GM23338 (cell line): ENCODE measurements at regions not wholly inside any gene's neighbourhood (a gene's known extent, or its start where the extent isn't known, plus 50 kb on each side); places are given as distances from the start of the nearest gene placed in this dataset.

Experiments used
- ATAC-seq: fragments of 200-7000 bp; cut with Tn5 transposase; 3 replicates; pipeline ENCODE4 v1.9.1; 2020
- DNase-seq: peaks from one replicate; pipeline ENCODE4 v3.0.0-alpha.2; 2015; ENCODE audit warnings: low spot score
- H2AFZ ChIP-seq: fragments of 200-600 bp; sonication (generic); 2 replicates; pipeline ENCODE4 v1.8.0; 2016; ENCODE audit warnings: antibody characterized with exemption, mild to moderate bottlenecking, moderate library complexity
- H3F3A ChIP-seq: fragments of 200-600 bp; sonication (generic); replicated peaks from 2 replicates; pipeline ENCODE4 v1.8.0; 2017; ENCODE audit warnings: antibody characterized with exemption, mixed run types, low read depth
- H3K27ac ChIP-seq: fragments of 200-600 bp; sonication (generic); 2 replicates; pipeline ENCODE4 v1.6.1; 2016; ENCODE audit warnings: low read depth
- H3K27me3 ChIP-seq: fragments of 200-600 bp; sonication (generic); 2 replicates; pipeline ENCODE4 v1.8.0; 2016; ENCODE audit warnings: mild to moderate bottlenecking, mixed run types, moderate library complexity; ENCODE audit not compliant: insufficient read depth
- H3K36me3 ChIP-seq: fragments of 200-600 bp; sonication (generic); 2 replicates; pipeline ENCODE4 v1.8.0; 2016; ENCODE audit warnings: mild to moderate bottlenecking; ENCODE audit not compliant: insufficient read depth
- H3K4me1 ChIP-seq: fragments of 200-600 bp; sonication (generic); 2 replicates; pipeline ENCODE4 v1.8.0; 2016; ENCODE audit warnings: mild to moderate bottlenecking, moderate library complexity; ENCODE audit not compliant: insufficient read depth
- H3K4me2 ChIP-seq: fragments of 200-600 bp; sonication (generic); 2 replicates; pipeline ENCODE4 v1.7.1; 2017; ENCODE audit warnings: mixed run types
- H3K4me3 ChIP-seq: fragments of 200-600 bp; sonication (generic); 2 replicates; pipeline ENCODE4 v1.6.1; 2016; ENCODE audit warnings: mixed run types
- H3K79me2 ChIP-seq: fragments of 200-600 bp; sonication (generic); replicated peaks from 2 replicates; pipeline ENCODE4 v1.8.0; 2017; ENCODE audit warnings: mild to moderate bottlenecking; ENCODE audit not compliant: insufficient read depth
- H3K9me2 ChIP-seq: fragments of 200-600 bp; sonication (generic); 2 replicates; pipeline ENCODE4 v1.8.0; 2017; ENCODE audit not compliant: insufficient read depth
- H4K20me1 ChIP-seq: fragments of 200-600 bp; sonication (generic); replicated peaks from 2 replicates; pipeline ENCODE4 v1.8.0; 2017; ENCODE audit warnings: mild to moderate bottlenecking; ENCODE audit not compliant: insufficient read depth
- H3K27ac Mint-ChIP-seq: 2 replicates; pipeline ENCODE4 v1.8.0; 2020; ENCODE audit warnings: inconsistent platforms, mild to moderate bottlenecking, moderate library complexity, mixed read lengths
- H3K27me3 Mint-ChIP-seq: 3 replicates; pipeline ENCODE4 v1.8.0; 2022; ENCODE audit warnings: low read depth, mild to moderate bottlenecking, moderate library complexity, mixed read lengths, inconsistent platforms; ENCODE audit not compliant: insufficient read depth, poor library complexity
- H3K36me3 Mint-ChIP-seq: 3 replicates; pipeline ENCODE4 v1.8.0; 2021; ENCODE audit warnings: low read depth, mild to moderate bottlenecking, inconsistent platforms, moderate library complexity, mixed read lengths
- H3K4me1 Mint-ChIP-seq: 3 replicates; pipeline ENCODE4 v1.8.0; 2020; ENCODE audit warnings: mild to moderate bottlenecking, inconsistent platforms, mixed read lengths
- H3K4me3 Mint-ChIP-seq: 3 replicates; pipeline ENCODE4 v1.8.0; 2021; ENCODE audit warnings: moderate library complexity, mild to moderate bottlenecking, inconsistent platforms, mixed read lengths
- H3K9me3 Mint-ChIP-seq: 3 replicates; pipeline ENCODE4 v1.8.0; 2020; ENCODE audit warnings: moderate library complexity, mild to moderate bottlenecking, inconsistent platforms, mixed read lengths
- CREB1 ChIP-seq: fragments of 250-450 bp; sonication (Bioruptor Pico); IDR thresholded peaks from 2 replicates; pipeline ENCODE4 v1.5.0; 2020; ENCODE audit warnings: low read depth, mild to moderate bottlenecking, moderate library complexity
- CTCF ChIP-seq, 2 experiments: fragments of 200-600 bp in 1 of 2; sonication (generic) in 1 of 2; conservative IDR thresholded peaks; 2 replicates each; pipeline versions ENCODE4 v1.5.1 to v1.6.1; 2016 to 2017; ENCODE audit warnings: antibody characterized with exemption in 2 of 2, low read depth in 2 of 2, mild to moderate bottlenecking in 2 of 2, moderate library complexity in 1 of 2
- ETS1 ChIP-seq: IDR thresholded peaks from 2 replicates; pipeline ENCODE4 v1.6.1; 2016; ENCODE audit warnings: antibody characterized with exemption
- EZH2 ChIP-seq: fragments of 200-600 bp; sonication (generic); IDR thresholded peaks from one replicate; pipeline ENCODE4 v1.8.0; 2017; ENCODE audit warnings: antibody characterized with exemption, mild to moderate bottlenecking, low read depth; ENCODE audit not compliant: unreplicated experiment
- EZH2phosphoT487 ChIP-seq: fragments of 200-600 bp; sonication (generic); IDR thresholded peaks from one replicate; pipeline ENCODE4 v1.8.1; 2018; ENCODE audit warnings: antibody characterized with exemption; ENCODE audit not compliant: unreplicated experiment
- JUNB ChIP-seq: IDR thresholded peaks from one replicate; pipeline ENCODE4 v1.6.1; 2016; ENCODE audit warnings: antibody characterized with exemption; ENCODE audit not compliant: unreplicated experiment
- NANOG ChIP-seq: IDR thresholded peaks from 2 replicates; pipeline ENCODE4 v1.6.1; 2016; ENCODE audit warnings: antibody characterized with exemption, borderline replicate concordance
- POLR2AphosphoS5 ChIP-seq: IDR thresholded peaks from 2 replicates; pipeline ENCODE4 v1.6.1; 2016; ENCODE audit warnings: antibody characterized with exemption, low read depth
- REST ChIP-seq: IDR thresholded peaks from one replicate; pipeline ENCODE4 v1.6.1; 2018; ENCODE audit warnings: antibody characterized with exemption; ENCODE audit not compliant: unreplicated experiment
- STAT1 ChIP-seq: IDR thresholded peaks from one replicate; pipeline ENCODE4 v1.6.1; 2016; ENCODE audit warnings: antibody characterized with exemption; ENCODE audit not compliant: unreplicated experiment
- ZNF114 ChIP-seq: fragments of 250-450 bp; sonication (Bioruptor Pico); IDR thresholded peaks from 2 replicates; pipeline ENCODE4 v1.5.0; 2020; ENCODE audit warnings: mild to moderate bottlenecking, moderate library complexity
- ZNF331 ChIP-seq: fragments of 250-450 bp; sonication (Bioruptor Pico); IDR thresholded peaks from 2 replicates; pipeline ENCODE4 v1.5.0; 2020; ENCODE audit warnings: low read depth, mild to moderate bottlenecking, moderate library complexity

DNA sequence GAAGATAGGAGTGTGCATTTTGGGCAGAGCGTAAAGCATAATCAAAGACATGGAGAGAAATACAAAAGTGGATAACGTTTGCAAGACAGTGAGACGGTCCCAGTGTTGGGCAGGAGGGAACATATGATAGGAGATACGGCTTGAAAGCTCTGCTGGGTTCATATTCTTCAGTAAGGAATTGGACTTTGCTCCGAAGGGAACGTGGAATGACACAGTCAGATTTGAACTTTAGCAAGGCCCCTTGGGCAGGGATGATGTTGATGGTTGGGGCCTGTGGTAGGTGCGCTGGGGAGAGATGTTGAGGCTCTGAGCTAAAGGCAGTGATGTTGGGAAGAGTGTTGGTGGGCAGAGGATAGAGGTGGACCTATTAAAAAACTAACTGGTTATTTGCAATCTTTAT is 143.5 kb upstream of the TBX3 start (continued):
- TF ChIP-seq JUNB (no peak), CTCF (conservative IDR thresholded peaks at IDR 0.05; ENCODE audit: low read depth in 2 of 2) (no peak), POLR2AphosphoS5 (no peak), NANOG (no peak), EZH2 (no peak), ZNF114 (CRISPR knock-in tag) (no peak), CREB1 (CRISPR knock-in tag) (no peak), ZNF331 (CRISPR knock-in tag) (no peak), REST (no peak), STAT1 (no peak)

DNA sequence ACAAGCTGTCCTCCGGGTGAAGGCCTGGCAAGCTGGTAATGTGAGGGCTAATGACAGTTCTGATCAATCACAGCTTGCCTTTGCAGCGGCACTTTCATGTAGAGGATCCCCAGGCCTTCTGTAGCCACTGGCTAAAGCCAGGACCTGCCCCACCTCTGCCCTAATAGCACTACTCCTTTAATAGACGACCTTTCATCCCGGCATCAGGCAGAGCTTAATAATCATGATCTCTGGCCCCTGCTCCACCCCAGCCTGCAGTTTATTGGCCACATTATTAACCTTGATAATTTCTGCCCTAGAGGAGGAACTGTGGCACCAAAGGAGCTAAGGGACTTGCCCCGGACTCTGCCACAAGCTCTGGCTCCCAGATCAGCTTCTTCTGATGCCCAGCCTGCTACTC is 142.3 kb upstream of the TBX3 start:
- no peak for DNase-seq
- H3K4me3 Mint-ChIP-seq = no peak overlapping the region
- no peaks in the 10 kb centered on the region for H3K4me1 Mint-ChIP-seq
- no peaks in the 10 kb centered on the region for H3K79me2 ChIP-seq
- no peaks in the 10 kb centered on the region for H3K9me3 Mint-ChIP-seq
- no peak overlapping the region for H3K4me2 ChIP-seq
- no peak overlapping the region for H3K27ac Mint-ChIP-seq
- H3K36me3 Mint-ChIP-seq = no peaks in the 10 kb centered on the region
- H3F3A ChIP-seq = no peaks in the 10 kb centered on the region
- no peaks in the 10 kb centered on the region for H3K27me3 ChIP-seq
- no peaks in the 10 kb centered on the region for H3K4me1 ChIP-seq
- no peak overlapping the region for H2AFZ ChIP-seq
- 0 out of 2 replicates have a peak, but pooled peaks cover 8% of the 10 kb centered on the region for H3K9me2 ChIP-seq
- H3K36me3 ChIP-seq = no peaks in the 10 kb centered on the region
- H3K27me3 Mint-ChIP-seq = peaks cover 5% of the 10 kb centered on the region
- no peak overlapping the region for H3K4me3 ChIP-seq
- no peak overlapping the region for H3K27ac ChIP-seq
- ATAC-seq = no peak
- no peaks in the 10 kb centered on the region for H4K20me1 ChIP-seq
- TF ChIP-seq CTCF (conservative IDR thresholded peaks at IDR 0.05; ENCODE audit: low read depth in 2 of 2) (no peak), EZH2phosphoT487 (no peak), ETS1 (no peak), NANOG (no peak), POLR2AphosphoS5 (no peak), ZNF114 (CRISPR knock-in tag) (no peak)
